GM12878 (cell line): ENCODE measurements at regions not wholly inside any gene's neighbourhood (a gene's known extent, or its start where the extent isn't known, plus 50 kb on each side); places are given as distances from the start of the nearest gene placed in this dataset.

ENCODE experiments used
- ATAC-seq: fragments of 200-7000 bp; cut with Tn5 transposase; 3 replicates; pipeline ENCODE4 v1.9.1; 2020; ENCODE audit warnings: mild to moderate bottlenecking, moderate library complexity
- BruUV-seq: library from RNA; stranded (reverse); fragments of 400-500 nt; replicated peaks from 2 replicates; lab custom pipeline; 2021; lab: Mats Ljungman, UMichigan
- CTCF ChIA-PET: fragments of 300-600 bp; sonication (Branson Sonifier 250); formaldehyde crosslinking; extraction: SDS; loops from one replicate; lab custom pipeline; 2021; ENCODE audit warnings: inconsistent platforms; lab: Yijun Ruan, JAX
- POLR2A ChIA-PET: fragments of 350-600 bp; formaldehyde crosslinking; extraction: SDS; loops from one replicate; lab custom pipeline; 2021; ENCODE audit warnings: inconsistent platforms; lab: Charles Lee
- RAD21 ChIA-PET: fragments of 300-600 bp; sonication (Branson Sonifier 250); formaldehyde crosslinking; loops from one replicate; lab custom pipeline; 2023; ENCODE audit warnings: antibody characterized with exemption; ENCODE audit not compliant: unreplicated experiment; lab: Charles Lee
- SMC1A ChIA-PET: fragments of 300-600 bp; sonication (Branson Sonifier 250); formaldehyde crosslinking; loops from one replicate; lab custom pipeline; 2023; ENCODE audit not compliant: unreplicated experiment, uncharacterized antibody; lab: Charles Lee
- DNase-seq: peaks from one replicate; pipeline ENCODE4 v3.0.0-alpha.2; 2011; ENCODE audit warnings: low read depth, low spot score
- FAIRE-seq: peaks from 3 replicates; lab custom pipeline; 2011; peaks lifted over from hg19 to GRCh38; lab: Jason Lieb, UNC
- H2AFZ ChIP-seq: 2 replicates; pipeline ENCODE4 v1.6.0; 2011; ENCODE audit warnings: low read depth, low read length, control low read depth; ENCODE audit not compliant: control insufficient read depth
- H3K27ac ChIP-seq: 2 replicates; pipeline ENCODE4 v1.5.1; 2011; ENCODE audit warnings: control low read depth; ENCODE audit not compliant: control insufficient read depth, insufficient read depth
- H3K27me3 ChIP-seq, 2 experiments: replicated peaks in 1 of 2; 2 replicates each; pipeline versions ENCODE4 v1.6.0 to v1.6.1; 2011; ENCODE audit warnings: low read length in 1 of 2; ENCODE audit not compliant: control insufficient read depth in 2 of 2, insufficient read depth in 2 of 2
- H3K36me3 ChIP-seq, 2 experiments: 2 replicates each; pipeline ENCODE4 v1.5.1; 2011; ENCODE audit warnings: low read length in 1 of 2; ENCODE audit not compliant: control insufficient read depth in 2 of 2, insufficient read depth in 2 of 2
- H3K4me1 ChIP-seq: 2 replicates; pipeline ENCODE4 v1.6.1; 2011; ENCODE audit warnings: mild to moderate bottlenecking, low read length, moderate library complexity, mixed read lengths; ENCODE audit not compliant: control insufficient read depth, insufficient read depth
- H3K4me2 ChIP-seq: 2 replicates; pipeline ENCODE4 v1.6.0; 2011; ENCODE audit warnings: control low read depth; ENCODE audit not compliant: control insufficient read depth, insufficient read depth
- H3K4me3 ChIP-seq: fragments of 200-600 bp; sonication (generic); 2 replicates; pipeline ENCODE4 v1.5.1; 2016
- H3K79me2 ChIP-seq: 2 replicates; pipeline ENCODE4 v1.6.0; 2011; ENCODE audit warnings: low read length; ENCODE audit not compliant: control insufficient read depth, insufficient read depth
- H3K9ac ChIP-seq: 2 replicates; pipeline ENCODE4 v1.8.0; 2011; ENCODE audit warnings: low read length, control low read depth, mixed read lengths; ENCODE audit not compliant: control insufficient read depth, insufficient read depth
- H3K9me3 ChIP-seq: replicated peaks from 3 replicates; pipeline ENCODE4 v1.5.1; 2011; ENCODE audit warnings: mild to moderate bottlenecking, low read length; ENCODE audit not compliant: control insufficient read depth, insufficient read depth
- H4K20me1 ChIP-seq: 2 replicates; pipeline ENCODE4 v1.6.0; 2011; ENCODE audit not compliant: control insufficient read depth, insufficient read depth
- BCL11A ChIP-seq: IDR thresholded peaks from 2 replicates; pipeline ENCODE4 v1.6.1; 2011; ENCODE audit warnings: low read depth, low read length
- BMI1 ChIP-seq: fragments of 450-650 bp; IDR thresholded peaks from 2 replicates; pipeline ENCODE4 v1.6.1; 2016; ENCODE audit warnings: mild to moderate bottlenecking, moderate library complexity, borderline replicate concordance
- CBX3 ChIP-seq: fragments of 200-600 bp; sonication (generic); IDR thresholded peaks from 2 replicates; pipeline ENCODE4 v1.6.1; 2016; ENCODE audit warnings: low read depth, borderline replicate concordance
- CREM ChIP-seq: IDR thresholded peaks from 2 replicates; pipeline ENCODE4 v1.6.1; 2014; ENCODE audit warnings: antibody characterized with exemption, low read depth
- MTA3 ChIP-seq: IDR thresholded peaks from 2 replicates; pipeline ENCODE4 v1.6.1; 2012; ENCODE audit warnings: low read length, inconsistent platforms, borderline replicate concordance
- MYB ChIP-seq: fragments of 150-350 bp; IDR thresholded peaks from 2 replicates; pipeline ENCODE4 v1.6.1; 2014; ENCODE audit warnings: mild to moderate bottlenecking, low read depth, low read length, borderline replicate concordance
- NBN ChIP-seq: fragments of 450-650 bp; IDR thresholded peaks from 2 replicates; pipeline ENCODE4 v1.6.1; 2016
- PAX5 ChIP-seq: IDR thresholded peaks from 2 replicates; pipeline ENCODE4 v1.6.1; 2011; ENCODE audit warnings: low read depth, low read length, borderline replicate concordance
- POLR2AphosphoS2 ChIP-seq: IDR thresholded peaks from 2 replicates; pipeline ENCODE4 v1.6.1; 2011; ENCODE audit warnings: low read depth, mild to moderate bottlenecking, low read length, improper control_type of control experiment, moderate library complexity
- RAD51 ChIP-seq: fragments of 450-650 bp; IDR thresholded peaks from 2 replicates; pipeline ENCODE4 v1.6.1; 2016; ENCODE audit warnings: moderate library complexity, mild to moderate bottlenecking, inconsistent platforms
- SIN3A ChIP-seq: IDR thresholded peaks from 2 replicates; pipeline ENCODE4 v1.6.1; 2012; ENCODE audit warnings: low read depth, low read length, improper control_type of control experiment
- SMAD1 ChIP-seq: fragments of 450-650 bp; IDR thresholded peaks from 2 replicates; pipeline ENCODE4 v1.6.1; 2018; ENCODE audit warnings: mild to moderate bottlenecking, low read depth; ENCODE audit not compliant: partially characterized antibody
- SP1 ChIP-seq: IDR thresholded peaks from one replicate; pipeline ENCODE4 v1.6.1; 2011; ENCODE audit warnings: low read depth, low read length
- SUZ12 ChIP-seq: fragments of 200-600 bp; sonication (generic); IDR thresholded peaks from one replicate; pipeline ENCODE4 v1.6.1; 2018; ENCODE audit warnings: antibody characterized with exemption, mild to moderate bottlenecking; ENCODE audit not compliant: unreplicated experiment
- ZNF207 ChIP-seq: fragments of 450-650 bp; IDR thresholded peaks from 2 replicates; pipeline ENCODE4 v1.6.1; 2014; ENCODE audit warnings: antibody characterized with exemption, mild to moderate bottlenecking, borderline replicate concordance
- ZNF384 ChIP-seq: IDR thresholded peaks from 2 replicates; pipeline ENCODE4 v1.6.1; 2012; ENCODE audit warnings: low read depth, mild to moderate bottlenecking, low read length, improper control_type of control experiment, borderline replicate concordance
- WGBS: methylation state at CpG from one replicate; pipeline ENCODE4 v1.1.6; 2016; ENCODE audit warnings: low lambda C conversion rate; ENCODE audit not compliant: insufficient replicate concordance, insufficient coverage; ENCODE audit errors: missing lambda C conversion rate; 5-methylcytosine and 5-hydroxymethylcytosine counted together
- in situ Hi-C: fragments of 300-500 bp; cut with MboI; formaldehyde crosslinking; loops from 9 replicates; pipeline ENCODE4 v1.14.3; 2018; ENCODE audit warnings: mixed read lengths
- intact Hi-C: fragments of 100-400 bp; cut with micrococcal nuclease; formaldehyde crosslinking; loops from one replicate; pipeline ENCODE4 v1.14.2; 2022; ENCODE audit not compliant: unreplicated experiment
- TF ChIP-seq, protein P1 (sequence below): IDR thresholded peaks from 2 replicates; pipeline ENCODE4 v1.6.1; 2011; ENCODE audit warnings: mild to moderate bottlenecking, low read depth, low read length, moderate library complexity; ENCODE audit not compliant: insufficient replicate concordance
- TF ChIP-seq, protein P2 (sequence below): fragments of 450-650 bp; IDR thresholded peaks from 2 replicates; pipeline ENCODE4 v1.6.1; 2017; ENCODE audit warnings: borderline replicate concordance
- TF ChIP-seq, protein P3 (sequence below): fragments of 450-650 bp; IDR thresholded peaks from 2 replicates; pipeline ENCODE4 v1.6.1; 2017; ENCODE audit warnings: mild to moderate bottlenecking

DNA sequence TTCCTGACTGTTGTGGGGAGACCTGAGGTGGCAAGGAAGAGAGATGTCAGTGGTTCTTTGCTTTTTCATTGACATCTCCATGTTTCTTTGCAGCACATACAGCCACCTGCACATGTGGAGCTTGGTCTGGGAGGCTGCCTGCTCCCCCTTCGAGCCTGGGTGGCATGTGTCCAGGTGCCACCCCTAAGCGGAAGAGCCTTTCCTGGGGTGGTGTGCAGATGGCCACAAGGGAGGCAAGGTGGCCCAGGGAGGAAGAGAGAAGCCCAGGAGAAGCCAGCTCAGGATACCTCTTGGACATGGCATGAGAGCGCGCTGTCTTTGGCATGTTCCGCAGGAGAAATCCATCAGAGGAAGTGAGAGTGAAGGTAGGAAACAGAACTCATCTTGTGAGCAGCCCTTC lies 105.9 kb upstream of the NPTX2 start (continued):
- no peak for TF ChIP-seq ZNF384

DNA sequence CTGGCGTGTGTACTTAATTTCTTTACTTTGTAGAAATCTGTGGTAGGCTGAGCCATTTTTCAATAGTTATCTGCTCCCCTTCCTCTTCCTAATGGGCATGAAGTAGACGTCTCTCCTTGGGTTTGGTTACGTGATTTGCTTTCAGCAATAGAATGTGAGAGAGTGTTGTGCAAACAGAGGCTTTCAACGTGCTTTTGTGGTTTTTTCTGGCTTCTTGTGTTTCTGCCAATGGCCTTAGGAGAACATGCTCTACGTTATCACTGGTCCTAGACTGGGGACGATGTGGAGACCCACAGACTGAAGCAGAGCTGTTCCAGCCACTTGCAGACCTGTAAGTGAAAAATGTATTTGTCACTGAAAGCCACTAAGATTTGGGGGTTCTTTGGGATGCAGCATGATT lies 107.2 kb upstream of the NPTX2 start:
- ChIA-PET SMC1A (no interaction called here), CTCF (no interaction called here)
- BruUV-seq = no TSS peak
- WGBS = 13% methylated on average over 6 of the region's 6 CpGs
- intact Hi-C loops = no loop called here
- Histone ChIP-seq H4K20me1 (no peaks in the 10 kb centered on the region), H2AFZ (no peak overlapping the region), H3K4me2 (no peak overlapping the region), H3K9ac (no peak overlapping the region)
- no peak for DNase-seq
- TF ChIP-seq ZNF207 = no peak
- TF ChIP-seq MYB = no peak
- TF ChIP-seq SMAD1 = no peak
- no peak for TF ChIP-seq CBX3
- TF ChIP-seq SIN3A = no peak
- TF ChIP-seq, protein P1, sequence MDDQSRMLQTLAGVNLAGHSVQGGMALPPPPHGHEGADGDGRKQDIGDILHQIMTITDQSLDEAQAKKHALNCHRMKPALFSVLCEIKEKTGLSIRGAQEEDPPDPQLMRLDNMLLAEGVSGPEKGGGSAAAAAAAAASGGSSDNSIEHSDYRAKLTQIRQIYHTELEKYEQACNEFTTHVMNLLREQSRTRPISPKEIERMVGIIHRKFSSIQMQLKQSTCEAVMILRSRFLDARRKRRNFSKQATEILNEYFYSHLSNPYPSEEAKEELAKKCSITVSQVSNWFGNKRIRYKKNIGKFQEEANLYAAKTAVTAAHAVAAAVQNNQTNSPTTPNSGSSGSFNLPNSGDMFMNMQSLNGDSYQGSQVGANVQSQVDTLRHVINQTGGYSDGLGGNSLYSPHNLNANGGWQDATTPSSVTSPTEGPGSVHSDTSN = no peak
- no peak for TF ChIP-seq SUZ12
- TF ChIP-seq NBN = no peak
- no peak for TF ChIP-seq SP1
- no peak for TF ChIP-seq MTA3
- TF ChIP-seq BCL11A = no peak
- no peak for TF ChIP-seq CREM
- TF ChIP-seq, protein P2, sequence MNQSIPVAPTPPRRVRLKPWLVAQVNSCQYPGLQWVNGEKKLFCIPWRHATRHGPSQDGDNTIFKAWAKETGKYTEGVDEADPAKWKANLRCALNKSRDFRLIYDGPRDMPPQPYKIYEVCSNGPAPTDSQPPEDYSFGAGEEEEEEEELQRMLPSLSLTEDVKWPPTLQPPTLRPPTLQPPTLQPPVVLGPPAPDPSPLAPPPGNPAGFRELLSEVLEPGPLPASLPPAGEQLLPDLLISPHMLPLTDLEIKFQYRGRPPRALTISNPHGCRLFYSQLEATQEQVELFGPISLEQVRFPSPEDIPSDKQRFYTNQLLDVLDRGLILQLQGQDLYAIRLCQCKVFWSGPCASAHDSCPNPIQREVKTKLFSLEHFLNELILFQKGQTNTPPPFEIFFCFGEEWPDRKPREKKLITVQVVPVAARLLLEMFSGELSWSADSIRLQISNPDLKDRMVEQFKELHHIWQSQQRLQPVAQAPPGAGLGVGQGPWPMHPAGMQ = no peak
- no peak for TF ChIP-seq PAX5
- no peak for TF ChIP-seq POLR2AphosphoS2
- no peak for TF ChIP-seq BMI1
- TF ChIP-seq RAD51 = no peak
- TF ChIP-seq, protein P3, sequence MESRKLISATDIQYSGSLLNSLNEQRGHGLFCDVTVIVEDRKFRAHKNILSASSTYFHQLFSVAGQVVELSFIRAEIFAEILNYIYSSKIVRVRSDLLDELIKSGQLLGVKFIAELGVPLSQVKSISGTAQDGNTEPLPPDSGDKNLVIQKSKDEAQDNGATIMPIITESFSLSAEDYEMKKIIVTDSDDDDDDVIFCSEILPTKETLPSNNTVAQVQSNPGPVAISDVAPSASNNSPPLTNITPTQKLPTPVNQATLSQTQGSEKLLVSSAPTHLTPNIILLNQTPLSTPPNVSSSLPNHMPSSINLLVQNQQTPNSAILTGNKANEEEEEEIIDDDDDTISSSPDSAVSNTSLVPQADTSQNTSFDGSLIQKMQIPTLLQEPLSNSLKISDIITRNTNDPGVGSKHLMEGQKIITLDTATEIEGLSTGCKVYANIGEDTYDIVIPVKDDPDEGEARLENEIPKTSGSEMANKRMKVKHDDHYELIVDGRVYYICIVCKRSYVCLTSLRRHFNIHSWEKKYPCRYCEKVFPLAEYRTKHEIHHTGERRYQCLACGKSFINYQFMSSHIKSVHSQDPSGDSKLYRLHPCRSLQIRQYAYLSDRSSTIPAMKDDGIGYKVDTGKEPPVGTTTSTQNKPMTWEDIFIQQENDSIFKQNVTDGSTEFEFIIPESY = no peak
- TF ChIP-seq, all 136 proteins: peak for 0
- H3K27me3 ChIP-seq = no peaks in the 10 kb centered on the region
- no peak for ATAC-seq
- in situ Hi-C loops = no loop called here
- no peaks in the 10 kb centered on the region for H3K36me3 ChIP-seq
- H3K4me1 ChIP-seq = no peaks in the 10 kb centered on the region
- RAD21 ChIA-PET = no interaction called here
- H3K79me2 ChIP-seq = no peaks in the 10 kb centered on the region
- no peak for FAIRE-seq
- H3K4me3 ChIP-seq = no peak overlapping the region
- H3K9me3 ChIP-seq = no peaks in the 10 kb centered on the region
- POLR2A ChIA-PET = no interaction called here
- H3K27ac ChIP-seq = no peak overlapping the region
